NCI-H510A treated with DMSO at 0.1 percent for 48 hours (cell line): ENCODE measurements at regions not wholly inside any gene's neighbourhood (a gene's known extent, or its start where the extent isn't known, plus 50 kb on each side); places are given as distances from the start of the nearest gene placed in this dataset.
"Not testable (repeated sequence)": the region's sequence is repeated elsewhere in the genome, so short reads cannot be mapped to it uniquely, and the experiment has no call there.

Source experiments
- DNase-seq: peaks from one replicate; lab custom pipeline; 2025; lab: John Stamatoyannopoulos, UW

DNA sequence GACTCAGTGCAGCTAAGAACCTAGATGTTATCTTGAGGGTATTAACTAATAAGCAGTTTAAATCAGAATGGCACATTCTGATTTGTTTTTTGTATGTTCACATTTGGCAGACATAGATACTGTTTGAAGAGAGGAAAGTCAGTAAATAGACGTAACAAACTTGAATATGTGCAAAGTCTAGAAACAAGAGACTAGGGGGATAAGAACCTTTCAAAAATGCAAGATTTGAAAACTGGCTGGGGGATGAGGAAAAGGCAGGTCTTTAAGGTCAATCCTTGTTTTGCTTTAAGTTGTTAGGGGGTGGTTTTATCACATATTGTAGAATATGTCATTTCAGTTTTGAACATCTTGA is 136.5 kb downstream of the ZNF92 start:
- DNase-seq = not testable (repeated sequence)

DNA sequence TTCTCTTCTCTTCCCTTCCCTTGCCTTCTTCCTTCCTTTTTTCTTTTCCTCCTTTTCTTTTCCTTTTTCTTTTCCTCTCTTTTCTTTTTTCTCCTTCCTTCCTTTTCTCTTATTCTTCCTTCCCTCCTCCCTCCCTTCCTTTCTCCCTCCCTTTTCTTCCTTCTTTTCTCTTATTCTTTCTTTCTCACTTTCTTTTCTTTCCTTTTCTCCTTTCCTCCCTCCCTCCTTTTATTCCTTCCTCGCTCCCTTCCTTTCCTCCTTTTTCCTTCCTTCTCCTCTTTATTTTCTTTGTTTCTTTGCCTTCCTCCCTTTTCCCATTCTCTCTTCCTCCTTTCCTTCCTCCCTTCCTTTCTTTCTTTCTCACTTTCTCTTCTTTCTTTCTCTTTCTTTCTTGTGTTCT is 146.1 kb downstream of the ZNF92 start:
- not testable (repeated sequence) for DNase-seq

DNA sequence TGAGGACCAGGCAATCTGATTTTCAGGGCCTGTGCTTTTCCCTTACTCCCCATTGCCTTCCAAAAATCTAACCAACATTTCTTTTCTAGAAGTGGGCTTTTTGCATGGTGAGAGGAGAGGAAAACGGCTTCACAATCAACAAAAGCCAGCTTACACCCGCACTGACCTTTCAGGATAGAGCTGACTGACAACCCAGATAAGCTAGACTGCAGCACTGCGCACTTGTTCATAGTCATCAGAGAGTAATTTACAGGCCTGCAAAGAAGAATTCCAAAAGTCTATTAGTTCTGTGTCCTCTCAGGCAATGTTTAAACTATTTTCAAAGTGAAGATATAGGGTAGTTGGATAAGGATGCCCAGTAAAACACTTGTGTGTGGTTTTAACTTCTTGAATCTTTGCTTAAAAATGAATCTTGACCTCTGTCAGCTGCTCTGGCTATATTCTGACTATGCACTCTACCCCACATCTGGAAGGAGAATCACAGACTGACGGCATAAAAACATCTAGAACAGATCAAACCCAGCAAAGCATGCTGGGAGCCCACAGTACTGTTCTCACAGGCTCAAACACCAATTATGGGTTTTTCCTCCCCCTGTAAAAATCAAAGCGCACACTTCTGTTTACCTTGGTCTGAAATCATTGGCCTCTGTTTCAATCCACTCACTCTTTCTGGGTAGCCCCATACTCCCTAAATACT is 172.0 kb downstream of the ZNF92 start:
- not testable (repeated sequence) for DNase-seq

DNA sequence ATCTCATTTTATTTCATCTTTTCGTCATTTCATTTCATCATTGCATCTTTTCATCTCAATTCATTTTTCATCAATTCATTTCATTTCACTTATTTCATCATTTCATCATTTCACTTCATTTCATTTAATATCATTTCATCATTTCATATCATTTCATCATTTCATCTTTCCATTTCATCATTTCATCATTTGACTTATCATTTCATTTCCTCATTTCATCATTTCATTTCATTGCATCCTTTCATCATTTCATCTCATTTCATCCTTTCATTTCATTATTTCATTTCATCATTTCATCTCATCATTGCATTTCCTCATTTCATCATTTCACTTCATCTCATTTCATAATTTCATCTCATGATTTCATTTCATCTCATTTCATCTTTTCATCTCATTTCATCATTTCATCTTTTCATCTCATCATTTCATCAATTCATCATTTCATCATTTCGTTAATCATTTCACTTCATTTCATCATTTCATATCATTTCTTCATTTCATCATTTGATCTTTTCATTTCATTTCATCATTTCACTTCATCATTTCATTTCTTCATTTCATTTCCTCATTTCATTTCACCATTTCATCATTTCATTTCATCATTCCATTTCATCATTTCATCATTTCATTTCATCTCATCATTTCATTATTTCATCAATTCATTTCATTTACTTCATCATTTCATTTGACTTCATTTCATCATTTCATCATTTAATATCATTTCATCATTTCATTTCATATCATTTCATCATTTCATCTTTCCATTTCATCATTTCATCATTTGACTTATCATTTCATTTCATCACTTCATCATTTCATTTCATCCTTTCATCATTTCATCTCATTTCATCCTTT is 176.2 kb downstream of the ZNF92 start:
- not testable (repeated sequence) for DNase-seq

DNA sequence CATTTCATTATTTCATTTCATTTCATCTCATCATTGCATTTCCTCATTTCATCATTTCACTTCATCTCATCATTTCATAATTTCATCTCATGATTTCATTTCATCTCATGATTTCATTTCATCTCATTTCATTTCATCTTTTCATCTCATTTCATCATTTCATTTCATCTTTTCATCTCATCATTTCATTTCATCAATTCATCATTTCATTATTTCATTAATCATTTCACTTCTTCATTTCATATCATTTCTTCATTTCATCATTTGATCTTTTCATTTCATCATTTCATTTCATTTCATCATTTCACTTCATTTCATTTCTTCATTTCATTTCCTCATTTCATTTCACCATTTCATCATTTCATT is 176.8 kb downstream of the ZNF92 start:
- DNase-seq = not testable (repeated sequence)

DNA sequence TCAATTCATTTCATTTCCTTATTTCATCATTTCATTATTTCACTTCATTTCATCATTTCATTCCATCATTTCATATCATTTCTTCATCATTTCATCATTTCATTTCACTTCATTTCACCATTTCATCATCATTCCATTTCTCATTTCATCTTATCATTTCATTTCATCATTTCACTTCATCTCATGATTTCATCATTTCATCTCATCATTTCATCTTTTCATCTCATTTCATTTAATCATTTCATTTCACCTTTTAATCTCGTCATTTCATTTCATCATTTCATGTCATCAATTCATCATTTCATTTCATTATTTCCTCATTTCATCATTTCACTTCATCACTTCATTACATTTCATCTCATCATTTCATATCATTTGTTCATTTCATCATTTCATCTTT is 177.4 kb downstream of the ZNF92 start:
- not testable (repeated sequence) for DNase-seq

DNA sequence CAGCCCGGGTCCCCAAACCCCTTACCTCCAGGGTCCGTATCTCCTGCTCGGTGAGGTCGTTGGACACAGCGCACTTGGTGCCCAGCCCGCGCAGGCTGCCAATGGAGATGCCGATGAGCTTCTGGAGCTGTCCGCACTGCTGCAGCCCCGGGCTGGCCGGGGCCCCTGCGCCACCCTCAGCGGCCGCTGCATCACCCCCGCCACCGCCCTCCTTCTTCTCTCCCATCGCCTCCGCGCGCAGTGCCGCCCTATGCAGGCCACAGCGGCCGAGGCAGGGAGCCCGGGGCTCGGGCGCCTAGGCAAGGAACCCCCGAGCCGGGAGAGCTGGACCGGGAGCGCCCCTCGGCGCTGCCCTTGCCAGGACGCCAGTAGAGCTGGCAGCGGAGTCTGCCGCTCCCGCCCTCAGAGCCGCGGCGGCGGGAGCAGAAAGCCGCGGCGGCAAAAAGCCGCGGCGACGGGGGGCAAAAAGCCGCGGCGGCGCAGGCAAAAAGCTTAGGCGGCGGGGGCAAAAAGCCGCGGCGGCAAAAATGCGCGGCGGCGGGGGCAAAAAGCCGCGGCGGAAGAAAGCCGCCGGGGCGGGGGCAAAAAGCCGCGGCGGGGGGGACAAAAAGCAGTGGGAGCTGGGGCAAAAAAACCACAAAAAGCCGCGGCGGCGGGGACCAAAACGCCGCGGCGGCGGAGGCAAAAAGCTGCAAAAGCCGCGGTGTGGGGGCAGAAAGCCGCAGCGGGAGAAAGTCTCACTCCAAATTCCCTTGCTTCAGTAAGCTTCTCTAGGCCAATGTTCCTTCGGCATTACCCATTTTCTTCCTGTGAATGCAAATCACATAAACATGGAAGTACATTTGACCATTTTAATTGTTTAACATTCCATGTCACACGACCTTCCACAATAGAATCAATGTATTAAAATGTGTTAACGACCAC is 181.2 kb downstream of the ZNF92 start:
- DNase-seq = not testable (repeated sequence)

DNA sequence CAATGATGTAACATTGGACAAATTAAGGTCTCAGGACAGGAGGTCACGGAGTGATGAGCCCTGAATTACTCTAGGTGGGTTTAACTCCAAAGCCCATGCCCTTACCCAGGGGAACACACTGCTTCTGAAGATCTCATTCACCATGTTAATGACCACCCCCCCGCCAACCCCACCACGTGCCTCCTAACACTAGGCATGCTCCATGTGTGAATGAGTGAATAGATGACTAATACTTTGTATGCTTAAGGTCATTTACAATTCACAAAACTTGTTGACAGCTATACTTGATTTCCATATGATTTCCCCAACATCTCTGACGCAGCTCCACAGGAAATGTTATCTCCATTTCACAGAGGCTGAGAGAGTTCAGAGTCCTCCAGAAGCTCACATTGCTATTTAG is 184.9 kb downstream of the ZNF92 start:
- not testable (repeated sequence) for DNase-seq

DNA sequence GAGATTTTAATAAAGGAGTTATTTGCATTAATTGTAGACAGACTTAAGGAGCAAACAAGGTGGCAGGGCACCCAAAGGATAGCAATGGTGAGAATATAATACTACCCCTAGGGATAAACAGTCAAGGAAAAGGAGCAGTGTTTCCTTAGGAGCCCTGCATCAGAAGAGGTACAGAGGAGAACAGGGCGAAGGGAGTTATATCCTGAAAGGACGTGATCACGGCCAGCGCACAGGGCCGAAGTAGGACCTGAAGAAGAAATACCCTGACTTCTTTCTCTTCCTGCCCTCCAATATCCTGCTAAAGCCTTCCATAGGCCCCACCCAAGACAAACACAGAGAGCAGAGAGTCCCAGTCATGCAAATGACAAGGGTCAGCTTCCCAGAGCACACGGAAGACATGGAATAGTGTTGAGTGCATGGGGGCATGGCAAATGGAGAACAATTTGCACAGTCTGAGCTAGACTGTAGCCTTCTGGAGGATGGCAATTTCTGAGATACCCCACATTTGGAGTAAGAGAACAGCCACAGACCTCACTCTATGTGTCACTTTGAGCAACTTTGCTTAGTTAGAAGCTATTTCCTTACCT is 188.2 kb downstream of the ZNF92 start:
- not testable (repeated sequence) for DNase-seq

DNA sequence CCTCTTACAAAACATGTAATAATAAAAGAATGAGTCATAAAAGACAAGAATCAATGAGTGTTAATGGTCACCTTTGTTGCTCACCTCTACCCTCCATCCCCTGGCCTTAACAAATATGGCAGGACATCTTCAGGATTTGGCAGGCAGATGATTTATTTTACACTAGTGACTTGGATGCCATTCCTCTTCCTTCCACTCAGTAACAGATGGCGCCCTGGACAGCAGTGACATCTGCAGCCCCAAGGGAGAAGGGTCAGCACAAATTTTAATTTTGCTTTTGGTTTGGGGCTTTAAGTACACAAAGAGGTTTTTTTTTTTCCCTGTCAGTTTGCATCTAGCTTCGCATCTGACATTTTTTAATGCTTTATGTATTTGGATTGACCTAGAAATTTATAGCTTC is 188.9 kb downstream of the ZNF92 start:
- DNase-seq = not testable (repeated sequence)

DNA sequence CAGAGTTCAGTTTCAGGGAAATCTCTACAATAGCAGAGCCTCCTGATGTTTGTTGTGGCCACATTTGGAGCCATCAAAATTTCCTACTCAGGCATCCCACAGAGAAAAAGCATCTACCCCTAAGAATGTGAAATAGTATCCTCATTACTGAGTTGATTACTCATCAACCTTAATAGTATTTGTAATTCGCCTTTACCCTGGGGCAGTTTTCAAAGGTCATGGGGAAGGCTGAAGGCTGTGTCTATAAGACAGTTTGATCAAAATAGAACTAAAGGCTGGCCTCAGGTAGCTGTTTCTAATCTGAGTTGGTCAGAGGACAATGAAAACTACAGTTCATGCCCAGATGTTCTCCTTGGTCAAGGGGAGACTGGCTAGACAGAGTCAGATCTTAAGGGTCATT is 189.7 kb downstream of the ZNF92 start:
- DNase-seq = not testable (repeated sequence)

DNA sequence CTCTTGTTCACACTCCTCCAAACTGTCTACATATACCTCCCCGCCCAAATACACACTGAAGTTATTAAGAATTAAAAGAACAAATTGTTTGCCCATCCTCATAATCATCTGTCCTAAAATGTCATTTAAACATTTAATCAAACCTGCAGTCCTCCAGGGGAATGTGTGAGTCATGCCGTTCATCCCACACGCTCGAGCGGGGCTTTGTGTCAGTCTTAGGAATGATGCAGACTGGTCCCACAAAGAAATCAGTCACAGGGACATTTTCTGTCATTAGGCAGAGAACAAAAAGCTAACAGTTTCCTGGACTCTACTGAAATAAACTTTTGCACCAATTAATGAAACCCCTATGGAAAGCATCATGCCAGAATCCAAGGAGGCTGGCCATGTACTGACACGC is 194.6 kb downstream of the ZNF92 start:
- DNase-seq = not testable (repeated sequence)

DNA sequence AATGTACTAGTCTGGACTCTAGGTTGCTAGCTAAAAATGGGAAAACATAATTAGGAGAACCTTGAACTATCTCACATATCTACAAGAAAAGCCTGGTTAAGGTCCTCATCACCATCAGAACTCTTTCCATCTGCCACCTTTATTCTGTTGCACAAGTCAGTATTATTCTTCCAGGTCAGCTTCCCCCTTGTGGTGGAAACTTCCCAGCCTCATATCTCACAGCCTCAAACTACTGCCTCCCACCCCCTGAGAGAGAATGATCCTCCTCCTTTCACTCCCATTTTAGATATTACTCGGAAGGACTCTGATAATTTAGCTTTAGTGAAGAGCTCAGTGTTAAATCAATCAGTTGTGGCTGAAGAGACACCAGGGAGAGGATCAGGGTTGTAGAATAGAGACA is 197.3 kb downstream of the ZNF92 start:
- not testable (repeated sequence) for DNase-seq

DNA sequence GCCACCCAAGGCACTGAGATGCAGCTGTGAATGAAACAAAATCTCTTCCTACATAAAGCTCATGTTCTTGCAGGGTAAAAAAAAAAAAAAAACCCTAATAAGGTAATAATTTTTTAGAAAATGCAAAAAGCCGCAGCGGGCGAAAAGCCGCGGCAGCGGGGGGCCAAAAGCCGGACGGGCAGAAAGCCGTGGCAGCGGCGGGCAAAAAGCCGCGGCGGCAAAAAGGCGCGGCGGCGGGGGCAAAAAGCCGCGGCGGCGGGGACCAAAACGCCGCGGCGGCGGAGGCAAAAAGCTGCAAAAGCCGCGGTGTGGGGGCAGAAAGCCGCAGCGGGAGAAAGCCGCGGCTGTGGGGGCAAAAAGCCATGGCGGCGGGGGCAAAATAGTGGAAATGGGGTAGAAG is 198.9 kb downstream of the ZNF92 start:
- not testable (repeated sequence) for DNase-seq

DNA sequence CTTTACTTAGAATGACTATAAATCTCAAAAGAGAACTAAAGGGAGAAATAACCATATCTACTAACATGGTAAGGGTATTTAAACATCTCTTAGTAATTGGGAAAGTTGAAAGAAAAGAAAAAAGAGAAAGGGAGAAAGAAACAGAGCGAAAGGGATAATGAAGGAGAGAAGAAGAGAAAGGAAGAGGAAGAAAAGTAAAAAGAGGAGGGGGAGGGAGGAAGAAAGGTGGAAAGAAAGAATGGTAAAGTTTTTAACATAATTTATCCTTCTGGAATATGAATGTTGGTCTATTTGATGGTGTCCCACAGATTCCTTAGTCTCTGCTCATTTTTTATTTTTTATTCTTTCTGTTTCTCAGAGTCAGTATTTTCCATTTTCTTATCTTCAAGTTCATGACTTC is 202.7 kb downstream of the ZNF92 start:
- not testable (repeated sequence) for DNase-seq

DNA sequence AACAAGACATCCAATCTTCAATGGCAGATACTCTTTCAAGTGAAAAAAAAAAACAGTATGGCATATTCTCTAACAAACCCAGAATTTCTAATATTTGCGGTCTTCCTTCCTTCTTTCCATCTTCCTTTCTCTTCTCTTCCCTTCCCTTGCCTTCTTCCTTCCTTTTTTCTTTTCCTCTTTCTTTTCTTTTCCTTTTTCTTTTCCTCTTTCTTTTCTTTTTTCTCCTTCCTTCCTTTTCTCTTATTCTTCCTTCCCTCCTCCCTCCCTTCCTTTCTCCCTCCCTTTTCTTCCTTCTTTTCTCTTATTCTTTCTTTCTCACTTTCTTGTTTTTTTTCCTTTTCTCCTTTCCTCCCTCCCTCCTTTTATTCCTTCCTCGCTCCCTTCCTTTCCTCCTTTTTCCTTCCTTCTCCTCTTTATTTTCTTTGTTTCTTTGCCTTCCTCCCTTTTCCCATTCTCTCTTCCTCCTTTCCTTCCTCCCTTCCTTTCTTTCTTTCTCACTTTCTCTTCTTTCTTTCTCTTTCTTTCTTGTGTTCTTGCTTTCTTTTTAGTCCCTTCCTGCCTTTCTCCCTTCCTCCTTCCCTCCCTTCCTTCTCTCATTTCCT is 209.0 kb downstream of the ZNF92 start:
- not testable (repeated sequence) for DNase-seq

DNA sequence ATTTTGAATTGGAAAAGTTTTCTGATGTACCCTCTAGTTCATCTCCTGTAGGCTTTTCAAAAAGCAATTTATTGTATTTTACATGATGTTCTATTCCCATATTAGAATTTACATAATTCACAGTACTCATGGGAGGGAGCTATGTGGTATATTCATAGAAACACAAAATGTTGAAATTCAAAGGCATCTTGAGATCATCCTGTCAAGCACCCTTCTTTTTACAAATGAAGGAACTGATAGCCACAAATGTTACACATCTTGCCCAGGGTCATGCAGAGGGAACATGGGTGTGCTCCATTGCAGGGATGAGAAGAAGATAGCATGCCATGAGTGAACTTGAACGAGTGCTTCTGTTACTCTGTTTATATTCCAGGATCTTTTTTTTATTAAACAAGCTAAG is 228.8 kb downstream of the ZNF92 start:
- not testable (repeated sequence) for DNase-seq

DNA sequence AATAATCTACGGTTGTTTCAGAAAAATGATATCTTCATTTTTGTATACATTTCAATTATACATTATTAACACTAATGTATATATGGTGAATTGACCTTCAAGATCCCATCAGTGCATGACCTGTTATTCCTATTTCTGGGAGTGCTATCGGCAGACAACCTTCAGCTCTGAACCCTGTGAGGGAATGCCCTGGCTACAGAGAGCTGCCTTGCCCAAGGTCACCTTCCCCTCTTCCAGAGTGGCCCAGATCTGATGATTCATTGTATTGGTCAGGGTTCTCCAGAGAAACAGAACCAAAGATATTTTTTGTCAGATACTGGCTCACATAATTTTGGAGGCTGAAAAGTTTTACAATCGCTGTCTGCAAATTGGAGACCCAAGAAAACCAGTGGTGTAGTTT is 235.5 kb downstream of the ZNF92 start:
- no peak for DNase-seq

DNA sequence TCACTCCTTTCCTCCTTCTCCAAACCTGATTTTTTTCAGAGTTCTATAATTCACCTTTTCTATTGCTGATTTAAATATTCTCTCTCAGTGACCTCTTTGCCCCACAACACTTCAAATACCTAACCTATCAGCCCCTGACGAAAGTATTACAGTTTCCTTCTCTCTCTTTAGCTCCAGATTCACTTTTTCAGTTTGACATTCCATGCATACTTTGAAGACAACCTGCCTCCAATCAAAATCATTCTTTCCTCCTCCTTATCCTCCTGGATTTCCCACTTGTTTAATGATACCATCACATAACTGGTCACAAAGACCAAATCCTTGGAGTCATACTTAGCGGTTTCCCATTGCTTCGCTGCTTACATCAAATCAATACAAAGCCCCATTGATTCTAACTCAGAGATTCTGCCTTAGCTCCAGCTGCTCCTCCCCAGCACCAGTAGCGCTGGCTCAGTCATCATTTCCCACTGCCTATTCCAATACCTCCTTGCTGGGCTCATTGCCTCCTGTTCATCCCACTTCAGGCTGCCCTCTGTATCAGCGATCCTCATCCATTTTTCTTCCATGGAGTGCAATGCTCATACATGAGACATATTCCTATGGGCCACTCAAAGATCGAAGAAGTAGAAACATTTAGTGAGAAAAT is 240.1 kb downstream of the ZNF92 start:
- DNase-seq = not testable (repeated sequence)

DNA sequence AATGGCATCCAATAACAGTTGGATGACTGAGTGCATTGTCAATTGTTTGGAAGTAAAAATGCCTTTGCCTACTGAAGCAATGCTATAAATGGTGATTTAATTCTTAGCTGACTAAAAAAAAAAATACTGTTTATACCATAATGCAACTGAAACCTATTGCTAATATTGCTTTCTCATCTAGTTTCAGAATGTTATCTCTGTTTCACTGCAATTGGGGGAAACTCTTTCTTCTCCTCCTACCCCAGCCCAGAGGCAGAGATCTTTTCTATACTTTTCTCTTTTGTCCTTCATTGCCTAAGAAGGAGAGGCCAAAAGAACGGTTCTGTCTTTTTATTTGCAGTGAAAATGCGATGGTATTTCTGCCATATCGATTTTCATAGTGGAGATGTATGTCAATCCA is 242.5 kb downstream of the ZNF92 start:
- DNase-seq = not testable (repeated sequence)

DNA sequence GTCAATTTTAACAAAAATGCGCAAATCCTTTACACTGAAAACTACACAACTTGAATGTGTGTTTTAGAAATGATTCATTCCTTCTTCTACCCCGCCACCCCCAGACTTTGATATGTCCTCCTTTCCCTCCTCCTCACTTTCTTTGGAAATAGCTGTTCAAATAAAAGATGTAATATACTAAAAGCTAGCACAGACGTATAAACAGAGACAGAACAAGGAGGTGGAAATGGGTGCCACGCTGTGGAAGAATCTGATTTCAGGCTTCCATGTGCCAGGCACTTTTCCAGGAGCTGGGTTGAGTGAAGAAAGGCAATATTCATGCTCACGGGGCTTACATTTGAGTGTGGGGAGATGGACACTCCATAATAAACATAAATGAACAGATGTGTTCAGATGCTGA is 246.6 kb downstream of the ZNF92 start:
- DNase-seq = not testable (repeated sequence)
